SK-N-SH (cell line): ENCODE measurements at regions not wholly inside any gene's neighbourhood (a gene's known extent, or its start where the extent isn't known, plus 50 kb on each side); places are given as distances from the start of the nearest gene placed in this dataset.
A peak's percentile ranks its signal among the peaks of the same experiment; 100 is the strongest.

Source experiments
- CTCF ChIA-PET: fragments of 300-600, 350-600 bp; formaldehyde crosslinking; extraction: SDS; loops from one replicate; lab custom pipeline; 2021; lab: Yijun Ruan, JAX
- POLR2A ChIA-PET: fragments of 350-600 bp; sonication (Branson Sonifier 250); formaldehyde crosslinking; extraction: SDS; loops from one replicate; lab custom pipeline; 2020; ENCODE audit warnings: antibody characterized with exemption, inconsistent platforms; lab: Yijun Ruan, JAX
- DNase-seq: peaks from one replicate; pipeline ENCODE4 v3.0.0; 2012
- H2AFZ ChIP-seq: fragments of 200-600 bp; sonication (generic); 2 replicates; pipeline ENCODE4 v1.8.1; 2016; ENCODE audit warnings: antibody characterized with exemption, mild to moderate bottlenecking, low read depth
- H3F3A ChIP-seq: fragments of 200-600 bp; sonication (generic); replicated peaks from 2 replicates; pipeline ENCODE3; 2016; ENCODE audit warnings: antibody characterized with exemption, mild to moderate bottlenecking; ENCODE audit not compliant: insufficient read depth
- H3K27ac ChIP-seq, 2 experiments: fragments of 200-500 bp in 1 of 2; fragments of 200-600 bp in 1 of 2; sonication (Bioruptor generic) in 1 of 2; sonication (generic), shearing (Covaris generic) in 1 of 2; 2 replicates each; pipeline versions ENCODE4 v1.5.1 to v1.6.1; 2014 to 2016; ENCODE audit warnings: low read depth in 2 of 2, inconsistent platforms in 1 of 2, low read length in 1 of 2, mild to moderate bottlenecking in 1 of 2, mixed read lengths in 1 of 2
- H3K27me3 ChIP-seq: fragments of 200-600 bp; sonication (generic), shearing (Covaris generic); 2 replicates; pipeline ENCODE4 v1.6.1; 2016; ENCODE audit warnings: mixed run types; ENCODE audit not compliant: insufficient read depth
- H3K36me3 ChIP-seq, 2 experiments: fragments of 200-500 bp in 1 of 2; fragments of 200-600 bp in 1 of 2; sonication (Bioruptor generic) in 1 of 2; sonication (generic) in 1 of 2; replicated peaks in 1 of 2; 2 replicates each; pipeline versions ENCODE3 to v1.5.1; 2014 to 2016; ENCODE audit warnings: low read length in 1 of 2, mild to moderate bottlenecking in 1 of 2; ENCODE audit not compliant: insufficient read depth in 2 of 2, control insufficient read depth in 1 of 2
- H3K4me1 ChIP-seq, 2 experiments: fragments of 200-500 bp in 1 of 2; fragments of 200-600 bp in 1 of 2; sonication (Bioruptor generic) in 1 of 2; sonication (generic), shearing (Covaris generic) in 1 of 2; 2 replicates each; pipeline versions ENCODE4 v1.5.1 to v1.6.1; 2014 to 2016; ENCODE audit warnings: low read depth in 1 of 2, low read length in 1 of 2, mixed run types in 1 of 2; ENCODE audit not compliant: insufficient read depth in 2 of 2, control insufficient read depth in 1 of 2
- H3K4me2 ChIP-seq: fragments of 200-600 bp; sonication (generic), shearing (Covaris generic); 2 replicates; pipeline ENCODE4 v1.6.1; 2017; ENCODE audit warnings: mixed run types
- H3K4me3 ChIP-seq, 2 experiments: fragments of 200-500 bp in 1 of 2; fragments of 200-600 bp in 1 of 2; sonication (Bioruptor generic) in 1 of 2; sonication (generic), shearing (Covaris generic) in 1 of 2; 2 replicates each; pipeline versions ENCODE4 v1.5.1 to v1.8.1; 2014 to 2016; ENCODE audit warnings: low read depth in 2 of 2, inconsistent platforms in 1 of 2, low read length in 1 of 2, mild to moderate bottlenecking in 1 of 2, mixed read lengths in 1 of 2, moderate library complexity in 1 of 2
- H3K79me2 ChIP-seq: fragments of 200-600 bp; sonication (generic); 2 replicates; pipeline ENCODE4 v1.8.1; 2017; ENCODE audit warnings: mild to moderate bottlenecking; ENCODE audit not compliant: insufficient read depth
- H3K9ac ChIP-seq: fragments of 200-600 bp; sonication (generic); 2 replicates; pipeline ENCODE4 v1.6.1; 2017; ENCODE audit warnings: mixed run types
- H3K9me2 ChIP-seq: fragments of 200-600 bp; sonication (generic); 2 replicates; pipeline ENCODE4 v1.6.1; 2017; ENCODE audit warnings: mixed run types
- H3K9me3 ChIP-seq: fragments of 200-600 bp; sonication (generic); 2 replicates; pipeline ENCODE4 v1.6.1; 2017; ENCODE audit warnings: mixed run types, mild to moderate bottlenecking, moderate library complexity
- H4K20me1 ChIP-seq: fragments of 200-600 bp; sonication (generic); 2 replicates; pipeline ENCODE4 v1.6.1; 2017; ENCODE audit warnings: mild to moderate bottlenecking, mixed run types; ENCODE audit not compliant: insufficient read depth
- CTCF ChIP-seq: fragments of 200-600 bp; sonication (generic); IDR thresholded peaks from 2 replicates; pipeline ENCODE4 v1.6.1; 2017; ENCODE audit warnings: antibody characterized with exemption, mild to moderate bottlenecking, moderate library complexity
- EP300 ChIP-seq, 2 experiments: IDR thresholded peaks; 2 replicates each; pipeline versions ENCODE4 v1.4.0 to v1.6.1; 2012; ENCODE audit warnings: borderline replicate concordance in 1 of 2, low read depth in 1 of 2, low read length in 1 of 2
- FOSL2 ChIP-seq: IDR thresholded peaks from 2 replicates; pipeline ENCODE4 v1.4.0; 2012; ENCODE audit warnings: low read depth, mild to moderate bottlenecking, moderate library complexity, borderline replicate concordance
- GABPA ChIP-seq: IDR thresholded peaks from 2 replicates; pipeline ENCODE4 v1.4.0; 2012; ENCODE audit warnings: low read depth, mild to moderate bottlenecking
- JUND ChIP-seq: IDR thresholded peaks from 2 replicates; pipeline ENCODE4 v1.4.0; 2012
- MEF2A ChIP-seq: IDR thresholded peaks from 2 replicates; pipeline ENCODE4 v1.4.0; 2012; ENCODE audit warnings: low read depth, borderline replicate concordance
- MXI1 ChIP-seq: IDR thresholded peaks from 2 replicates; pipeline ENCODE4 v1.6.1; 2012; ENCODE audit warnings: mild to moderate bottlenecking, low read depth, low read length, improper control_type of control experiment
- NFIC ChIP-seq: IDR thresholded peaks from 2 replicates; pipeline ENCODE4 v1.4.0; 2012; ENCODE audit warnings: borderline replicate concordance
- NRF1 ChIP-seq: IDR thresholded peaks from 2 replicates; pipeline ENCODE4 v1.6.1; 2012; ENCODE audit warnings: low read depth, mild to moderate bottlenecking, low read length
- POLR2AphosphoS5 ChIP-seq: IDR thresholded peaks from 2 replicates; pipeline ENCODE4 v1.6.1; 2012; ENCODE audit warnings: low read depth, low read length
- RAD21 ChIP-seq: IDR thresholded peaks from 2 replicates; pipeline ENCODE4 v1.6.1; 2012; ENCODE audit warnings: mild to moderate bottlenecking, low read length
- RCOR1 ChIP-seq: fragments of 150-350 bp; IDR thresholded peaks from 2 replicates; pipeline ENCODE4 v1.6.1; 2017; ENCODE audit warnings: antibody characterized with exemption, low read length
- SIN3A ChIP-seq: IDR thresholded peaks from 2 replicates; pipeline ENCODE4 v1.6.1; 2012; ENCODE audit warnings: low read depth, mild to moderate bottlenecking, low read length, moderate library complexity, borderline replicate concordance
- SMC3 ChIP-seq: IDR thresholded peaks from 2 replicates; pipeline ENCODE4 v1.6.1; 2012; ENCODE audit warnings: low read depth, low read length, improper control_type of control experiment
- TAF1 ChIP-seq: IDR thresholded peaks from 2 replicates; pipeline ENCODE4 v1.6.1; 2012; ENCODE audit warnings: low read depth, mild to moderate bottlenecking, low read length, moderate library complexity, borderline replicate concordance
- TEAD4 ChIP-seq: IDR thresholded peaks from 2 replicates; pipeline ENCODE4 v1.4.0; 2012; ENCODE audit warnings: mild to moderate bottlenecking, borderline replicate concordance; ENCODE audit not compliant: insufficient read depth
- ZBTB33 ChIP-seq: IDR thresholded peaks from 2 replicates; pipeline ENCODE4 v1.4.0; 2012; ENCODE audit warnings: low read depth, borderline replicate concordance
- WGBS: methylation state at CpG from one replicate; pipeline ENCODE4 v1.1.6; 2017; ENCODE audit warnings: low lambda C conversion rate; 5-methylcytosine and 5-hydroxymethylcytosine counted together
- TF ChIP-seq, protein P1 (sequence below): IDR thresholded peaks from 2 replicates; pipeline ENCODE4 v1.4.0; 2012; ENCODE audit warnings: low read depth, borderline replicate concordance
- TF ChIP-seq, protein P2 (sequence below): fragments of 150-350 bp; IDR thresholded peaks from 2 replicates; pipeline ENCODE4 v1.6.1; 2016; ENCODE audit warnings: mild to moderate bottlenecking, low read depth, low read length

DNA sequence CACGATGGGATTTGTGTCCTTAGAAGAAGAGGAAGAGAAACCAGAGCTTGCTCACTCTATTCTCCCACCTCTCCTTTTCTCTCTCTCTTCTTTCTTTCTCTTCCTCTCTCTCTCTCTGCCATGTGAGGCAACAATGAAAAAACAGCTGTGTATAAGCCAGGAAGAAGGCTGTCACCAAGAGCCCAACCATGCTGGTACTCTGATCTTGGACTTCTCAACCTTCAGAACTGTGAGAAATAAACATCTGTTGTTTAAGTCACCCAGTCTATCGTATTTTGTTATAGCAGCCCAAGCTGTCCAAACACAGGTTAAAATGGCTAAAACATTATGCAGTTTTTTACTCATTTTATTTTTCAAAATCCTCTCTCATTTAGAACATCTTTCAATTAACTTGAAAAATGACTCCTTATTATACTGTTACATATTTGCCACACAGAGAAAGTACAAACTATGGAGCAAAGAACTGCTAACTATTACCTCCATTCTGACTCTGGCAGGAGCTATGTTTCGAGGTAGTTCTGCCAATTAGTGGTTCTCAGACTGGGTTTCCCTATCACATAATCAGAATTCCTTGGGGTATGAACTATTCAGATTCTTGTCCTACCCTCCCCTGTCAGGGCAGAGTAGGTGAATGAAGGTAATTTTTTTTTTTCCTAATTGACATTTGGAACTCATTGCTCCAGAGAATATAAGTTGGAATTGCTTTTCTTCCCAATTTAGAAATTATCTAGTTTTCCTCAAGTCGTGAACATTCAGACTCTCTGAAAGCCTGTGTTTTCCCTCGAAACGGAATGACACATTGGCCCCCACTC, 434.6 kb downstream of the ENC1 start:
- Histone ChIP-seq H3K9me2 (no peaks in the 10 kb centered on the region), H3K79me2 (no peaks in the 10 kb centered on the region), H3K4me3 (no peak overlapping the region), H3K4me1 (peaks cover 16 to 25% of the 10 kb centered on the region in 2 experiments), H2AFZ (peak overlapping the region; percentile 40; the same call in 1 of the 2 replicates), H3F3A (peaks cover 26% of the 10 kb centered on the region), H3K9ac (no peak overlapping the region), H3K36me3 (no peaks in the 10 kb centered on the region), H4K20me1 (no peaks in the 10 kb centered on the region), H3K4me2 (peak overlapping the region; percentile 32; the same call in 1 of the 2 replicates), H3K27ac (peak overlapping the region in 1 of 2 experiments; percentile 46; a peak in 2 of 4 replicates), H3K27me3 (no peaks in the 10 kb centered on the region), H3K9me3 (no peaks in the 10 kb centered on the region)
- WGBS: 30% methylated on average over 6 of the region's 6 CpGs
- DNase-seq: no peak
- TF ChIP-seq FOSL2 (peak; percentile 5; the same call in 1 of the 2 replicates), RCOR1 (no peak), MEF2A (no peak), GABPA (no peak)
- ChIA-PET POLR2A (no interaction called here), CTCF (no interaction called here)

DNA sequence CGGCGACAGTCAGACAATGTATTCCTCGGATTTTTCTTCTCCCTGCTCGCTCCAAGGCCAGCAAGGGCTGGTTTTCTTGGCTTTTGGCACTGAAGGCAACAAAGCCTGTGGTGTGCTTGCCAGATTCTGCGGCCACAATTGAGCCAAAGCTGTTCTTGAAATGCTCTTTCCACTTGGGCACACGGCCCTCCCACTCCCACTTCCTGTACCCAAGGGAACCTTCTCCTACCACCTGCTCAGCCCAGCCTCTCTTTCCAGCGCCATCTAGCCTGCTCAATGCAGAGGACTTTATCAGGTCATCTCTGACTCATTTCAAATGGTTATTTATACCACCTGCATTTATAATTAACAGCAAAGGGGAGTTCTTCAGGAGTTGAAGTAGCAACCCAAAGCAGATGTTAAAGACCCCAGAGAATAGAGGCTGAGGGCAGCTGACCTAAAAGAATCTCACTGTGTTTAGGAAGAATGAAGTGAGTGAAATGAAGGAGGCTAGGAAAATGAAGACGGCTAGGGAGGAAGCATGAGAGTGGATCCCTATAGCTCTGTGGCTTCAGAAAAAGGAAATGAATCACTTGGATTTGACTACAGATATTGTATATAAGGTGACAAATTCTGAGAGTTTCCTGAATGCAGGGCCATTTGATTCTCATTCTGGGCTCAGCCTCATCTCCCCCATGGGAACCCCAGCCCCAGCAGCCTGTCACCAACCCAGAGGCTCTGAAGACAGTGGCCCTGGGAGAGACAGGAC, 439.0 kb downstream of the ENC1 start:
- Histone ChIP-seq H3K9me2 (no peaks in the 10 kb centered on the region), H2AFZ (peak overlapping the region; percentile 64; the same call in 1 of the 2 replicates), H3K4me3 (peak overlapping the region in 1 of 2 experiments; percentile 7; a peak in 1 of 4 replicates), H3K27me3 (no peaks in the 10 kb centered on the region), H3K27ac (peak overlapping the region in 1 of 2 experiments; percentile 78; a peak in 3 of 4 replicates), H3K4me1 (peaks cover 31% of the 10 kb centered on the region in 2 experiments), H3K36me3 (no peaks in the 10 kb centered on the region), H3K4me2 (peak overlapping the region; percentile 62), H3K79me2 (no peaks in the 10 kb centered on the region), H4K20me1 (no peaks in the 10 kb centered on the region), H3K9me3 (no peaks in the 10 kb centered on the region), H3F3A (peaks cover 20% of the 10 kb centered on the region), H3K9ac (no peak overlapping the region; the same call in 1 of the 2 replicates)
- CTCF ChIA-PET: no interaction called here
- POLR2A ChIA-PET: no interaction called here
- no peak for DNase-seq
- 57% methylated on average over 8 of the region's 8 CpGs for WGBS
- TF ChIP-seq TEAD4 (peak; percentile 57; the same call in 1 of the 2 replicates), SMC3 (peak; percentile 10; the same call in 1 of the 2 replicates), MEF2A (peak; percentile 83), TAF1 (no peak), MXI1 (no peak), CTCF (no peak), RCOR1 (no peak), NRF1 (no peak), POLR2AphosphoS5 (peak; percentile 26; the same call in 1 of the 2 replicates), JUND (peak; percentile 86), SIN3A (no peak), EP300 (IDR thresholded peaks at IDR 0.05; ENCODE audit: borderline replicate concordance in 1 of 2, low read depth in 1 of 2, low read length in 1 of 2) (peak in 1 of 2 experiments; percentile 71; a peak in 2 of 4 replicates), NFIC (peak; percentile 68), ZBTB33 (no peak), RAD21 (no peak)
- TF ChIP-seq, protein P1, sequence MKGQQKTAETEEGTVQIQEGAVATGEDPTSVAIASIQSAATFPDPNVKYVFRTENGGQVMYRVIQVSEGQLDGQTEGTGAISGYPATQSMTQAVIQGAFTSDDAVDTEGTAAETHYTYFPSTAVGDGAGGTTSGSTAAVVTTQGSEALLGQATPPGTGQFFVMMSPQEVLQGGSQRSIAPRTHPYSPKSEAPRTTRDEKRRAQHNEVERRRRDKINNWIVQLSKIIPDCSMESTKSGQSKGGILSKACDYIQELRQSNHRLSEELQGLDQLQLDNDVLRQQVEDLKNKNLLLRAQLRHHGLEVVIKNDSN: no peak
- TF ChIP-seq, protein P2, sequence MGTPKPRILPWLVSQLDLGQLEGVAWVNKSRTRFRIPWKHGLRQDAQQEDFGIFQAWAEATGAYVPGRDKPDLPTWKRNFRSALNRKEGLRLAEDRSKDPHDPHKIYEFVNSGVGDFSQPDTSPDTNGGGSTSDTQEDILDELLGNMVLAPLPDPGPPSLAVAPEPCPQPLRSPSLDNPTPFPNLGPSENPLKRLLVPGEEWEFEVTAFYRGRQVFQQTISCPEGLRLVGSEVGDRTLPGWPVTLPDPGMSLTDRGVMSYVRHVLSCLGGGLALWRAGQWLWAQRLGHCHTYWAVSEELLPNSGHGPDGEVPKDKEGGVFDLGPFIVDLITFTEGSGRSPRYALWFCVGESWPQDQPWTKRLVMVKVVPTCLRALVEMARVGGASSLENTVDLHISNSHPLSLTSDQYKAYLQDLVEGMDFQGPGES: no peak
